Mammary epithelial cell (primary cell): ENCODE measurements at regions not wholly inside any gene's neighbourhood (a gene's known extent, or its start where the extent isn't known, plus 50 kb on each side); places are given as distances from the start of the nearest gene placed in this dataset.

Source experiments
- EZH2 ChIP-seq: IDR thresholded peaks from 2 replicates; pipeline ENCODE4 v1.6.1; 2012; ENCODE audit warnings: low read length, inconsistent platforms, borderline replicate concordance
- TF ChIP-seq, protein P1 (sequence below), 2 donors: IDR thresholded peaks in 1 of 2; conservative IDR thresholded peaks in 1 of 2; 2 replicates each; pipeline ENCODE4 v1.5.1; 2011 to 2012; ENCODE audit warnings: inconsistent platforms in 2 of 2, low read length in 2 of 2, mild to moderate bottlenecking in 2 of 2, control low read depth in 1 of 2, low read depth in 1 of 2; ENCODE audit not compliant: insufficient read depth in 1 of 2; ENCODE audit errors: extremely low read depth in 1 of 2

DNA sequence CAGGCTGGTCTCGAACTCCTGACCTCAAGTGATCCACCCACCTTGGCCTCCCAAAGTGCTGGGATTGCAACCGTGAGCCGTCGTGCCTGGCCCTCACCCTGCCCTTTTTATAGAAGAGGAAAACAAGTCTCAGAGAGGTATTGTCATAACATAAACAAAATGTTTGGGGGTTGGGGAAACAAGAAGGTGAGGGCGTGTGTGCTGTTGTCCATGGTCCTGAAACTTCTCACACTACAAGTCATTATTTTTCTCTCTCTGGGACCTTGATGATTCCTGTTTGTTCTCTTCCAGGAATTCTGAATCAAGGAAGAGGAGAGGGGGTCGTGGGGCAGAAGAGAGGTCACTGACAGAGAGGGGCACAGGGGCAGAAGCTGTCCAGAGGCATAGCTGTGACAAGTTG is 160.2 kb upstream of the LHX1 start:
- no peak for TF ChIP-seq EZH2
- TF ChIP-seq, protein P1, sequence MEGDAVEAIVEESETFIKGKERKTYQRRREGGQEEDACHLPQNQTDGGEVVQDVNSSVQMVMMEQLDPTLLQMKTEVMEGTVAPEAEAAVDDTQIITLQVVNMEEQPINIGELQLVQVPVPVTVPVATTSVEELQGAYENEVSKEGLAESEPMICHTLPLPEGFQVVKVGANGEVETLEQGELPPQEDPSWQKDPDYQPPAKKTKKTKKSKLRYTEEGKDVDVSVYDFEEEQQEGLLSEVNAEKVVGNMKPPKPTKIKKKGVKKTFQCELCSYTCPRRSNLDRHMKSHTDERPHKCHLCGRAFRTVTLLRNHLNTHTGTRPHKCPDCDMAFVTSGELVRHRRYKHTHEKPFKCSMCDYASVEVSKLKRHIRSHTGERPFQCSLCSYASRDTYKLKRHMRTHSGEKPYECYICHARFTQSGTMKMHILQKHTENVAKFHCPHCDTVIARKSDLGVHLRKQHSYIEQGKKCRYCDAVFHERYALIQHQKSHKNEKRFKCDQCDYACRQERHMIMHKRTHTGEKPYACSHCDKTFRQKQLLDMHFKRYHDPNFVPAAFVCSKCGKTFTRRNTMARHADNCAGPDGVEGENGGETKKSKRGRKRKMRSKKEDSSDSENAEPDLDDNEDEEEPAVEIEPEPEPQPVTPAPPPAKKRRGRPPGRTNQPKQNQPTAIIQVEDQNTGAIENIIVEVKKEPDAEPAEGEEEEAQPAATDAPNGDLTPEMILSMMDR (conservative IDR thresholded peaks at IDR 0.05 in 1 of 2, IDR thresholded peaks at IDR 0.05 in 1 of 2; ENCODE audit: extremely low read depth in 1 of 2, insufficient read depth in 1 of 2, low read depth in 1 of 2, low read length in 2 of 2) = no peak
